Retinal pigment epithelial cell (primary cell): ENCODE measurements at regions not wholly inside any gene's neighbourhood (a gene's known extent, or its start where the extent isn't known, plus 50 kb on each side); places are given as distances from the start of the nearest gene placed in this dataset.
"Not testable (repeated sequence)": the region's sequence is repeated elsewhere in the genome, so short reads cannot be mapped to it uniquely, and the experiment has no call there.

Experiments
- DNase-seq: peaks from one replicate; pipeline ENCODE4 v3.0.0-alpha.2; 2010; ENCODE audit warnings: low read depth
- H3K4me3 ChIP-seq: 2 replicates; pipeline ENCODE4 v1.5.1; 2011; ENCODE audit warnings: mild to moderate bottlenecking, low read length, control low read depth, moderate library complexity
- CTCF ChIP-seq: conservative IDR thresholded peaks from 2 replicates; pipeline ENCODE4 v1.5.1; 2011; ENCODE audit warnings: low read depth, low read length, control low read depth, inconsistent platforms

- H3K4me3 ChIP-seq, result no peak overlapping the region
- no peak for TF ChIP-seq CTCF
- no peak for DNase-seq
Observed at GRCh38 chr12:58313091-58313855, 371.9 kb downstream of the ATP23 start.

GRCh38 chr12:58314610-58315009 is 373.2 kb downstream of the ATP23 start:
- no peak overlapping the region for H3K4me3 ChIP-seq
- DNase-seq, result no peak
- TF ChIP-seq CTCF, result no peak

GRCh38 chr12:58316926-58317325 is 375.6 kb downstream of the ATP23 start:
- DNase-seq, result no peak
- H3K4me3 ChIP-seq, result no peak overlapping the region
- no peak for TF ChIP-seq CTCF

- TF ChIP-seq CTCF, result no peak
- DNase-seq, result no peak
- H3K4me3 ChIP-seq, result no peak overlapping the region
Observed at GRCh38 chr12:58321414-58321813, 380.0 kb downstream of the ATP23 start.

- no peak for TF ChIP-seq CTCF
- no peak for DNase-seq
- H3K4me3 ChIP-seq, result no peak overlapping the region
Observed at GRCh38 chr12:58323676-58324075, 382.3 kb downstream of the ATP23 start.

- H3K4me3 ChIP-seq, result no peak overlapping the region
- no peak for DNase-seq
- no peak for TF ChIP-seq CTCF
Observed at GRCh38 chr12:58325561-58325960, 384.2 kb downstream of the ATP23 start.

GRCh38 chr12:58326534-58326933 is 385.2 kb downstream of the ATP23 start:
- no peak for DNase-seq
- TF ChIP-seq CTCF, result no peak
- H3K4me3 ChIP-seq, result no peak overlapping the region

- peak; percentile 87 for DNase-seq
Observed at GRCh38 chr12:58336581-58337242, 395.3 kb downstream of the ATP23 start.

GRCh38 chr12:58337539-58337938 is 396.2 kb downstream of the ATP23 start:
- DNase-seq, H3K4me3 ChIP-seq: not testable (repeated sequence)

More at GRCh38 chr12:58336581-58337242, 395.3 kb downstream of the ATP23 start:
- not testable (repeated sequence) for H3K4me3 ChIP-seq
